Epithelial cell of esophagus (primary cell): ENCODE measurements at regions not wholly inside any gene's neighbourhood (a gene's known extent, or its start where the extent isn't known, plus 50 kb on each side); places are given as distances from the start of the nearest gene placed in this dataset.

Experiments
- DNase-seq: peaks from one replicate; pipeline ENCODE4 v3.0.0; 2010; ENCODE audit warnings: low read depth
- H3K4me3 ChIP-seq: 2 replicates; pipeline ENCODE4 v1.5.1; 2011; ENCODE audit warnings: mild to moderate bottlenecking, low read length, control low read depth
- CTCF ChIP-seq: IDR thresholded peaks from 2 replicates; pipeline ENCODE4 v1.5.1; 2011; ENCODE audit warnings: low read depth, mild to moderate bottlenecking, low read length, control low read depth, inconsistent platforms; ENCODE audit not compliant: insufficient read depth; ENCODE audit errors: missing control alignments

DNA sequence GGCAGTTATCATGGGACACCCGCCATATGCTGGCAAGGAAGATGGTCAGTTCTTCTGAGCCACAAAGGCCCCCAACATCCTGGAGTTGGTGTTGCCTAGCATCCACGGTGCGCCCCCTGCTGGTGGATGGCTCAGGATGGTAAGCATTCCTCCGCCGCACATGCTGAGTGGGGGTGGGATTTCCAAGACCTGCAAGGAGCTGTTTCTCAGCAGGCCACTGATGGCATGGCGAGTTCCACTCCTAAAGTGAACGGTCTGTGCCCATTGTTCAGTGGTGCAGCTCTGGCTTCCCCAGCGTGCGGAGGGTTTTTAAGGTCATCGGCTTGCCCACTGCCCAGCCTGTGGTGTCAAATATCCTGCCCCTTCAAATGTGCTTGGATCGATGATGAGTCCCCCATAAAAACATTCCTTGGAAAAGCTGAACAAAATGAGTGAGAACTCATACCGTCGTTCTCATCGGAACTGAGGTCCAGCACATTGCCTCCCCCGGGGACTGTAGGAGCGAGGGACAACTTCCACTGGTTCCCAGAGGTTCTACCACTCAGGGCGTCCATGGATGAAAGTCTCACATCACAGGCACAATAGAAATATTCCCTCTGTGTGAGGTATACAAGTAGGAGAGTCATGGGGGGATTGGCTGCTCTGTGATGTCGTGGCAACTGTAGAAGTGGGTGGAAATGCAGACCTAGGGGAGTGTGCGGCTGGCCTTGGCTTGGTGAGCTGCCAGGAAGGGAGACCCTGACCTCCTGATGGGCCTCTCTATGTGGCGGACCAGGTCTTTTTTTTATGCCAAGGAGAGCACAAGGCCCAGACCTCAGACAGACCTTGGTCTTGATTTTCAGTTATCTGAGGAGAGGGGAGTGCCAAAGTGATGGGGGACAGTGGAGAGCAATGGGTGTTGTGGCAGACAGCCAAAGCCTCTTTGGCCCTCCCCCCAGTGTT is 102.0 kb downstream of the SNRPN start:
- TF ChIP-seq CTCF = peak; percentile 3
- no peak overlapping the region for H3K4me3 ChIP-seq

GRCh38 chr15:25057574-25057973 is 102.8 kb downstream of the SNRPN start:
- no peak overlapping the region for H3K4me3 ChIP-seq
- DNase-seq = no peak
- TF ChIP-seq CTCF = no peak

More for the DNA sequence above, 102.0 kb downstream of the SNRPN start:
- DNase-seq = no peak

- no peak for DNase-seq
- no peak for TF ChIP-seq CTCF
- H3K4me3 ChIP-seq = no peak overlapping the region
Observed at GRCh38 chr15:25058080-25058785, 103.4 kb downstream of the SNRPN start.

- TF ChIP-seq CTCF = no peak
- no peak overlapping the region for H3K4me3 ChIP-seq
- no peak for DNase-seq
Observed at GRCh38 chr15:25059698-25060471, 105.1 kb downstream of the SNRPN start.

GRCh38 chr15:25060472-25060803 is 105.7 kb downstream of the SNRPN start:
- H3K4me3 ChIP-seq = no peak overlapping the region
- no peak for DNase-seq
- TF ChIP-seq CTCF = no peak

GRCh38 chr15:25060996-25061620 is 106.3 kb downstream of the SNRPN start:
- DNase-seq = no peak
- no peak overlapping the region for H3K4me3 ChIP-seq
- no peak for TF ChIP-seq CTCF
